OCI-LY1 (cell line): ENCODE measurements at regions not wholly inside any gene's neighbourhood (a gene's known extent, or its start where the extent isn't known, plus 50 kb on each side); places are given as distances from the start of the nearest gene placed in this dataset.

Experiments
- H2AFZ ChIP-seq: fragments of 200-600 bp; sonication (generic), shearing (Covaris generic); 2 replicates; pipeline ENCODE4 v1.6.0; 2014; ENCODE audit warnings: antibody characterized with exemption, mild to moderate bottlenecking, low read length
- H3F3A ChIP-seq: fragments of 200-600 bp; sonication (generic), shearing (Covaris generic); 2 replicates; pipeline ENCODE4 v1.6.0; 2014; ENCODE audit warnings: mild to moderate bottlenecking, antibody characterized with exemption, low read length, moderate library complexity; ENCODE audit not compliant: insufficient read depth
- H3K27ac ChIP-seq: fragments of 200-600 bp; sonication (generic); 2 replicates; pipeline ENCODE4 v1.5.1; 2014; ENCODE audit warnings: low read length, mixed run types, mild to moderate bottlenecking, low read depth; ENCODE audit not compliant: poor library complexity, severe bottlenecking
- H3K27me3 ChIP-seq: fragments of 200-600 bp; sonication (generic); 2 replicates; pipeline ENCODE4 v1.6.0; 2014; ENCODE audit warnings: antibody characterized with exemption, mild to moderate bottlenecking, low read length, moderate library complexity; ENCODE audit not compliant: insufficient read depth
- H3K36me3 ChIP-seq: fragments of 200-600 bp; sonication (generic); 2 replicates; pipeline ENCODE4 v1.6.1; 2014; ENCODE audit warnings: mild to moderate bottlenecking, antibody characterized with exemption, low read length, moderate library complexity, mixed read lengths; ENCODE audit not compliant: insufficient read depth
- H3K4me1 ChIP-seq: fragments of 200-600 bp; sonication (generic); 2 replicates; pipeline ENCODE4 v1.5.1; 2014; ENCODE audit warnings: mild to moderate bottlenecking, low read length, moderate library complexity; ENCODE audit not compliant: insufficient read depth, severe bottlenecking
- H3K4me2 ChIP-seq: fragments of 200-600 bp; sonication (generic), shearing (Covaris generic); 2 replicates; pipeline ENCODE4 v1.6.1; 2014; ENCODE audit warnings: low read length
- H3K4me3 ChIP-seq: fragments of 200-600 bp; sonication (generic); 2 replicates; pipeline ENCODE4 v1.5.1; 2014; ENCODE audit warnings: low read length, low read depth, mild to moderate bottlenecking, mixed read lengths; ENCODE audit not compliant: poor library complexity, severe bottlenecking
- H3K79me2 ChIP-seq: fragments of 200-600 bp; shearing (Covaris generic); 2 replicates; pipeline ENCODE4 v1.6.1; 2016; ENCODE audit warnings: mixed run types, low read length, mixed read lengths; ENCODE audit not compliant: insufficient read depth
- H3K9ac ChIP-seq: fragments of 200-600 bp; sonication (generic), shearing (Covaris generic); 2 replicates; pipeline ENCODE4 v1.6.1; 2014; ENCODE audit warnings: mild to moderate bottlenecking, low read length, mixed read lengths
- H3K9me2 ChIP-seq: fragments of 200-600 bp; sonication (generic), shearing (Covaris generic); 2 replicates; pipeline ENCODE4 v1.6.1; 2014; ENCODE audit warnings: low read depth, mild to moderate bottlenecking, low read length, mixed read lengths
- H3K9me3 ChIP-seq: fragments of 200-600 bp; shearing (Covaris generic); 2 replicates; pipeline ENCODE4 v1.6.1; 2014; ENCODE audit warnings: low read length, mixed read lengths
- H4K20me1 ChIP-seq: fragments of 200-600 bp; sonication (generic), shearing (Covaris generic); 2 replicates; pipeline ENCODE4 v1.6.0; 2016; ENCODE audit warnings: mild to moderate bottlenecking, low read length; ENCODE audit not compliant: insufficient read depth
- CTCF ChIP-seq: fragments of 200-600 bp; sonication (generic), shearing (Covaris generic); IDR thresholded peaks from 2 replicates; pipeline ENCODE4 v1.5.1; 2017; ENCODE audit warnings: mild to moderate bottlenecking, antibody characterized with exemption, low read length, moderate library complexity, mixed read lengths
- EZH2 ChIP-seq: fragments of 200-600 bp; sonication (generic), shearing (Covaris generic); IDR thresholded peaks from 2 replicates; pipeline ENCODE4 v1.8.0; 2017; ENCODE audit warnings: borderline replicate concordance, mixed run types, mild to moderate bottlenecking, antibody characterized with exemption, low read length, moderate library complexity, mixed read lengths

- Histone ChIP-seq H3K36me3 (no peaks in the 10 kb centered on the region), H3K9ac (no peak overlapping the region), H2AFZ (no peak overlapping the region), H4K20me1 (no peaks in the 10 kb centered on the region), H3K27me3 (no peaks in the 10 kb centered on the region), H3K4me2 (no peak overlapping the region), H3K4me1 (no peaks in the 10 kb centered on the region), H3K4me3 (no peak overlapping the region), H3K27ac (no peak overlapping the region), H3K9me3 (no peaks in the 10 kb centered on the region), H3F3A (no peaks in the 10 kb centered on the region), H3K79me2 (no peaks in the 10 kb centered on the region), H3K9me2 (no peaks in the 10 kb centered on the region)
- TF ChIP-seq CTCF, result no peak
- no peak for TF ChIP-seq EZH2
Measured at GRCh38 chr15:93965304-93965908, 266.0 kb upstream of the MCTP2 start.

GRCh38 chr15:93954985-93955571 is 276.3 kb upstream of the MCTP2 start:
- Histone ChIP-seq H3K9me3 (no peaks in the 10 kb centered on the region), H3K4me2 (no peak overlapping the region), H4K20me1 (no peaks in the 10 kb centered on the region), H3K4me1 (no peaks in the 10 kb centered on the region), H3K4me3 (no peak overlapping the region), H3K9ac (no peak overlapping the region), H3K36me3 (no peaks in the 10 kb centered on the region), H2AFZ (no peak overlapping the region), H3K27me3 (no peaks in the 10 kb centered on the region), H3F3A (no peaks in the 10 kb centered on the region), H3K27ac (no peak overlapping the region), H3K79me2 (no peaks in the 10 kb centered on the region), H3K9me2 (no peaks in the 10 kb centered on the region)
- TF ChIP-seq CTCF (no peak), EZH2 (no peak)

GRCh38 chr15:93948726-93949125 is 282.6 kb upstream of the MCTP2 start:
- TF ChIP-seq EZH2 (no peak), CTCF (no peak)
- Histone ChIP-seq H3K9me2 (no peaks in the 10 kb centered on the region), H3K36me3 (no peaks in the 10 kb centered on the region), H3K9me3 (no peaks in the 10 kb centered on the region), H2AFZ (no peak overlapping the region), H3K4me2 (no peak overlapping the region), H3K27me3 (no peaks in the 10 kb centered on the region), H3K4me3 (no peak overlapping the region), H4K20me1 (no peaks in the 10 kb centered on the region), H3K79me2 (no peaks in the 10 kb centered on the region), H3K27ac (no peak overlapping the region), H3K9ac (no peak overlapping the region), H3K4me1 (no peaks in the 10 kb centered on the region), H3F3A (no peaks in the 10 kb centered on the region)
